Left ventricle myocardium superior (tissue), 1 donor: ENCODE measurements at regions not wholly inside any gene's neighbourhood (a gene's known extent, or its start where the extent isn't known, plus 50 kb on each side); places are given as distances from the start of the nearest gene placed in this dataset.
A peak's percentile ranks its signal among the peaks of the same experiment; 100 is the strongest.
"Not testable (repeated sequence)": the region's sequence is repeated elsewhere in the genome, so short reads cannot be mapped to it uniquely, and the experiment has no call there.

ENCODE experiments used
- ATAC-seq: fragments of 200-7000 bp; cut with Tn5 transposase; one replicate; pipeline ENCODE4 v1.9.1; 2020; ENCODE audit warnings: mild to moderate bottlenecking, moderate library complexity
- DNase-seq: peaks from one replicate; pipeline ENCODE4 v3.0.0-alpha.2; 2020
- intact Hi-C: fragments of 100-400 bp; cut with micrococcal nuclease; formaldehyde crosslinking; loops from one replicate; pipeline ENCODE4 v1.11.0; 2022
- donor health status: DM: no; HTN: yes; CAD: no; lungs with severe emphysema.

GRCh38 chr2:128595763-128596395, 277.2 kb upstream of the HS6ST1 start:
- intact Hi-C loops = no loop called here
- ATAC-seq (no peak), DNase-seq (no peak)

DNA sequence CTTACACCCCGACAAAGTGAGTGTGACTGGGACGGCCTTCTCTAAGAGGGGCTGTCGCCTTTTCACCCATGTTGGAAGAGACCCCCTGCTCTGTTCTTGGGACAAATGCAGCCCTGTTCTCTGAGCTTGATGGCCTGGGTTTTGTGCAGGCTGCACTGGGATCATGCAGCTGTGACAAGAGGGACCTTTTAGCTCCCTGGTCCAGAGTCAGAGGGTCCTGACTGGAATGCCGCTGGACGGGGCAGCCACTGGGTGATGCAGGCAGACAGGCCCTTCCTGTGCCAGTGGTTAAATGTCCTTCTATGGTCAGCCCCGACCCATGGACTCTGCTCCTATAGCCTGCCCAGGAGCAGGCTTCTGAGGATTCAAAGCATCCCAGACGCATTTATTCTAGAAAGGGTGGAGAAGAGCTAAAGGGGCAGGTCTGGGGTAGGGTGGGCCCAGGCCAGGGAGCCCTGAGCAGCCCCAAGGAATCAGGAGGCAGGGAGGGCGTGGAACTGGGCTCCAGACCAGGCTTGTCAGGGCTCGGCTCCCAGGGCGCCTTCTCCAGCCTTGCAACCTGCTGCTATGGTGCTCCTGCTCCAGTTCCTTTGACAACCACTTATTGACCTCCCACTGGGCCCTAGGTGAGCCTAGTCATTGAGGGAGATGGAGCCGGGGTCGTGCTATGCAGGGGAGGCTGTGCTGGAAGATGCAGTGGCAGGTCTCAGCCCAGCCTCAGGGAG, 277.9 kb upstream of the HS6ST1 start:
- ATAC-seq = no peak
- no peak for DNase-seq

GRCh38 chr2:128597121-128597762, 278.6 kb upstream of the HS6ST1 start:
- intact Hi-C loops = no loop called here

More for the DNA sequence above, 277.9 kb upstream of the HS6ST1 start:
- intact Hi-C loops = no loop called here

GRCh38 chr2:128598260-128598659, 279.6 kb upstream of the HS6ST1 start:
- DNase-seq, intact Hi-C loops, ATAC-seq: not testable (repeated sequence)

More at GRCh38 chr2:128597121-128597762, 278.6 kb upstream of the HS6ST1 start:
- no peak for ATAC-seq
- no peak for DNase-seq

- no peak for ATAC-seq
- no peak for DNase-seq
- intact Hi-C loops = no loop called here
These were observed 280.3 kb upstream of the HS6ST1 start for GRCh38 chr2:128598862-128599441.

- intact Hi-C loops = no loop called here
- DNase-seq = no peak
- ATAC-seq = no peak
These were observed 281.0 kb upstream of the HS6ST1 start for GRCh38 chr2:128599700-128600099.

DNA sequence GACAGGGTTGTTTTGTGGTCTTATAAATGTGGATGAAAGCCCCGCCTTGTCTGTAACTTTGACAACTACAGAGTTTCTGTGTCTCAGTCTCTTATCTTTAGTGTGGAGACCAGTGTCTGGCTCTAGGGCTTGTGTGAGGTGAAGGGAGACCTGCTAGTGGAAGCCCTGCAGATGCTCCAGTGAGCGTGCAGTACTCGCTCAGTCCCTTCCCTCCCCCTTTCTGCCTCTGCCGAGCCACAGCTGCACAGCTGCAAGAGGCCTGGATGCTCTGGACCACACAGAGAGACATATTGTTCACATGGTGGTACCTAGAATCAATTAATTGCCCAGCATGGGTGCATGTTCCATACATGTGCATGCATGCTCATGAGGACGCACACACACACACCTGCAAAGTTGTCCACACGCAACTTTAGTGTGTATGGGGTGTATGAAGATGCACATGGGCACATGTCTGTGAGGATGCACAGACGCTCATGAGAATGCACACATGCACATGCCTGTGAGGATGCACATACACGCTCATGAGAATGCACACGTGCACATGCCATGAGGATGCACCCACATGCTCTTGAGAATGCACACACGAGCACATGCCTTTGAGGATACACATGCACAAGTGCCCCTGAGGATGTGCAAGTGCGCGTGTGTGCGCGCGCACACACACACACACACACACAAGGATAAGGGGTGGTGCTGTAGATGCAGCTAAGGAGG, 282.1 kb upstream of the HS6ST1 start:
- intact Hi-C loops = no loop called here
- ATAC-seq = no peak
- no peak for DNase-seq

DNA sequence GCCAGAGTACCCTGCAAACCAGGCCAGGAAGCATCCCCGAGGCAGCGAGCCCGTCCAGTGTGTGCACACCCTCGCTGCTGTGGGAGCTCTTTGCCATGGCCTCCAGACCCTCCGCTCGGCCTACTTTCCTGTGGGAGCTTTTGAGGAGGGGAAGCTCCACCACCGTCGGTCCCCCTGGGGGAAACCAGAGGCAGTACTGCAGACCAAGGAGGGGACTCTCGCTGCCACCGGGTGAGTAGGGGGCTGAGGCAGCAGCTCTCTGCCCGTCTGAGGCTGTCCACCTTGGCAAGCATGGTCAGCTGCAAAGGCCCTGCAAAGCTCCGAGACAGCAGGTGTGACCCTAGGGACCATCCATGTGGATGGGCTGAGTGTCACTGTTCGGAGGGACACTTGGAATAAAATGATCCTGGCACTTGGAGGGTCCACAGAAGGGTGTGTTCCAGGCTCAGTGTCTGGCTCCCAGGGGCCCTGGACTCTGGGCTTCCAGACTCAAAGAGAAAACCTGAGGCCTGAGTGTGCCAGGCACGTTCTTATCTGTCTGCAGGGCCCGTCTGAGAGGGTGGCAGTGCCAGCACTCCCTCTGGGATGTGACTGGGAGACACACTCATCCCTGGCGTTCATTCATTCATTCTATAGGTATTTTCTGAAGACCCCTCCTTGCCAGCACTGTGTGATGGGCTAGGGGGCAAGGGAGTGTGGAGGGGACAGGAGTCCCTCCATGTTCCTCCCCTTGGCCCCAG, 282.8 kb upstream of the HS6ST1 start:
- DNase-seq (no peak), ATAC-seq (no peak)
- intact Hi-C loops = no loop called here

DNA sequence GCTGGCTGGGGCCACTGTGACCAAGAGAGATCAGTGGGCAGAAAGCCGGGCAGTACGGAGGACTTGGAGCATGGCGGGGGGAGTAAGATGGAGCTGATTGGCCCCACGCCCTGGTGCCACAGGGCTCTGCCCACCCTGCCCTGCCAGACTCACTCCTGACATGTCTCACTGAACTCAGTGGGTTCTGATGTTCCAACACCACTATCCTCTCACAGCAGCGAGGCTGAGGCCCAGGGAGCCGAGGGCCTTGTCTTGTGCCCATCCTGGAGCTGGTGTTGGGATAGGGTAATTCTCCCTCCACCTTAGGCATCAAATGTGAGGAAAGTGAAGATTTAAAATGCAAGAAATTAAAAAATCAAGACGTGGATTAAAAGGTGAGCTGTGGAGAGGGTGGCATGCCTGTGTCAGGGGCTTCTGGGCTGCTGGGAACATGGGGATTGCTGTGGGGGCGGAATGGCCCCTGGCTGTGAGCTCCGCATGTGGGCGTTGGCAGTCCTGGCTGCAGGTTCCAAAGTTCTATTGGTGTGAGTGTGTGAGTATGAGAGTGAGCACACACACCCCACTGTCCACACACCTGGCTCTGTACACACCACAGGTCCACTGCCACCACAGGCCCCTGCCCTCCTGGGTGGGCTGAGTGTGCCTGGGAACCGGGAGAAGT, 283.5 kb upstream of the HS6ST1 start:
- ATAC-seq = no peak
- DNase-seq = no peak
- intact Hi-C loops = no loop called here

GRCh38 chr2:128602699-128603101, 284.0 kb upstream of the HS6ST1 start:
- intact Hi-C loops = no loop called here
- ATAC-seq (no peak), DNase-seq (no peak)

DNA sequence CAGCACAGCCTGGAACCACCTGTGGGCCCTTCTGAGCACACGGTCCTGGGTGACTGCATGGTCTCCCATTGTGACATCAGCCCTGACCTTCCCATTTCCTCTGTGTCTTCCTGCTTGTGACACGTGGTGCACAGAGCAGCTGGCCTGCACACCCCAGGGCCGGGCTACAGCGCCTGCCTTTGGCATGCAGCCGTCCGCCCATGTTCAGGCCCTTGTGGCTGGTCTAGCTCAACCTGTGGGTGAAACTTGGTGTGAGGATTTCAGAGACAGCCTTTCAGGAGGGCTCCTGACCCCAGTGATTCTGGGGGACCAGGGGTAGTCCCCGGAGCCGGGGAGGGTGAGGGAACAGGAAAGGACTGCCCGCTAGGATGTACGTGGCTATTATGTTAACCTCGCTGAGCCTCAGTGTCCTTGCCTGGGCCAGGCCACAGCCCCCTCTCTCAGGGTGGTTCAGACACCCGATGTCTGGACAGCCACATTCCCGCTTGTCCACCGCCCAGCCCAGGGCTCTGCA, 284.8 kb upstream of the HS6ST1 start:
- peak; percentile 53 for DNase-seq
- peak; percentile 75 for ATAC-seq
- intact Hi-C loops = no loop called here

GRCh38 chr2:128604045-128604444, 285.4 kb upstream of the HS6ST1 start:
- no peak for ATAC-seq
- intact Hi-C loops = no loop called here
- no peak for DNase-seq

DNA sequence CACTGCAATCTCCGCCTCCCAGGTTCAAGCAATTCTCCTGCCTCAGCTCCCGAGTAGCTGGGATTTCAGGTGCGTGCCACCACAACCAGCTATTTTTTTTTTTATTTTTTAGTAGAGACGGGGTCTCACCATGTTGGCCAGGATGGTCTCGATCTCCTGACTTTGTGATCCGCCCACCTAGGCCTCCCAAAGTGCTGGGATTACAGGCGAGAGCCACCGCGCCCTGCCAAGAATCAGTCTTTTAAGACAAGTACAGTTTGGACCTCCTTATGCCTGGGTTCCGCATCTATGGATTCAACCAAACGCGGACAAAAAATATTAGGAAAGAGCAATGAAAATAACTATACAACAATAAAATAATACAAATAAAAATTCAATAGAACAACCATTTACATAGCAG, 285.9 kb upstream of the HS6ST1 start:
- ATAC-seq, intact Hi-C loops: not testable (repeated sequence)

DNA sequence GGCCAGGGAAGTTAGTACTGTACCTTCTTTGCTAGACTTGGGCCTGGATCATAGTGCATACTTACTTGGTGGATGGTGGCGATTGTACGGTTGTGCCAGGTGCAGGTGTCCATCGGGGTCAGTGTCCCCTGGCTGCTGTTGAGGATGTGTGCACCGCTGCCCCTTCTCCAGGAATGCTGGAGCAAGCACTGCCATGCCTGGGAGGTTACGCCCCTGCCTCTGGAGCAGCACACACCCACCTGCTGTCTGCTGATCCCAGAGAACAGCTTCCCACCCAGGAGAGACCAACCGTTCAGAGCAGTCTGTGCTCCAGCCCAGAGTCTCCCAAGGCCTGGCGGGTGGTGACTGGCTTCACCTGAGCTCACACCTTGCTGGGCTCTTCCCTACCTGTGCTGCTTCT, 286.8 kb upstream of the HS6ST1 start:
- ATAC-seq (no peak), DNase-seq (no peak)

More for the DNA sequence above, 285.9 kb upstream of the HS6ST1 start:
- DNase-seq = not testable (repeated sequence)

GRCh38 chr2:128605931-128606330, 287.3 kb upstream of the HS6ST1 start:
- intact Hi-C loops = no loop called here
- DNase-seq = no peak
- ATAC-seq = no peak

More for the DNA sequence above, 286.8 kb upstream of the HS6ST1 start:
- intact Hi-C loops = no loop called here

DNA sequence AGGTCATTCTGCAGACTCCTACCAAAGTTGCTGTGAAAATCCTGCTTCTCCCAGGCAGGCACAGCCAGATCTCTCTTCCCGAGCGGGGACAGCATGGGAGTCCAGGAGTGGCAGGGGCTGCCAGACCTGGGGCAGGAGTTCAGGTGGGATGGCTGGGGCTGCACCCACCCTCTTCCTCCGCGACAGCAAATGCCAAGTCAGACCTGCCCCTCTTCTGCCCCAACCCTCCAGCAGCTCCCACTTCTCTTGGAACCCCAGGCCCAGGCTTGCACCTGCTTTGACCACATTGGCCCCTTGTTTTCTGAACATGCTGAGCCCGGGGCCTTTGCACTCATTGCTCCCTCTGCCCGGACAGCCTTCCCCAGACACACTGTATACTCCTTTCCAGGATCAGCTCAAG, 288.2 kb upstream of the HS6ST1 start:
- intact Hi-C loops = no loop called here
- no peak for DNase-seq
- ATAC-seq = no peak

DNA sequence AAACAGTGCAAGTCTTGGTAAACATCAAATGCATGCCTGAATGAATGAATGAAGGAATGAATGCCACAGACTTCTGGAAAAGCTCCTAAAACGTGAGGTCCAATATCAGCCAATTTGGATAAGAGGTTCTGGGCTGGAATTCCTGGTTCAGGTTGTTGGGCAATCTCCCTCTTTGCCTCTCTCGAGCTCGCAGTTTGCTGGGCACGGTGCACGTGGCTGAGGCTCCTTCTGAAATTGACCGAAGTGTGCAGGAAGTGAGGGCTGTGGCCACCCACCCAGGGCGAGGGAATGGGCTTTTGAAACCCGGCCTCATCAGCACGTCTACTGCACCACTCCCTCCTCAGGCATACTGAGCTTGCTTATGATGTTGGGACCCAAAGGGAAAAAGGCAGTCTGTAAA, 288.8 kb upstream of the HS6ST1 start:
- no peak for ATAC-seq
- no peak for DNase-seq
- intact Hi-C loops = no loop called here

DNA sequence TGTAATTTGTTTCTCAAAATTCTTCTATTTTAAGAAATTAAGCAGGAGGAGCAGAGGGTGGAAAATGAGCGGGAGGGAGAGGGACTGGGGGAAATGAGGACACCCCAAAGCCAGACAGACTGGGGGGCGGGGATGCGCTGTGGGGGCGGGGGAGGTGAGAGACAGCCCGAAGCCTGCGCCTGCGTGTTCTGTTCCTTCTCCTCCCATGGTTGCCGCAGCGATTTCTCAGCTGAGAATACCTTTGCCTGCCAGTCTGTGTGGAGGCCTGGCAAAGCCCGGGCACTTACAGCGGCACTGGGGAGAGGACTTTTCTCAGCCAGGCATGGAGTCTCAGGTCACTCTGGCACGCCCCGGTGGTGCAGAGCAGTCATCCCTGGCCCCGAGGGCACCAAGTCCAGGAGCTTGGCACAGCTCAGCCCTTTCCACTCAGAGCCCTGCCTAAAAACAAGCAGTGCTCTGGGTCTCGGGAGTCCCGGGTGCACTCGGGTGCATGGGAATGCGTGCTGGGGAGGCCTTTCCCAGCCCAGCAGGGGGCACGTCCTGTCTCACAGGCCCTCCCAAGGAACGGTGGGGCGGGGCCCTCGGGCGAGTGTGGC, 289.3 kb upstream of the HS6ST1 start:
- DNase-seq (no peak), ATAC-seq (no peak)
- intact Hi-C loops = no loop called here
